HuH-7.5 (cell line): ENCODE measurements at regions not wholly inside any gene's neighbourhood (a gene's known extent, or its start where the extent isn't known, plus 50 kb on each side); places are given as distances from the start of the nearest gene placed in this dataset.

Source experiments
- DNase-seq: peaks from one replicate; pipeline ENCODE4 v3.0.0; 2011; ENCODE audit warnings: low spot score

- DNase-seq = no peak
These were observed 160.4 kb upstream of the PWP1 start for GRCh38 chr12:107525063-107525718.

DNA sequence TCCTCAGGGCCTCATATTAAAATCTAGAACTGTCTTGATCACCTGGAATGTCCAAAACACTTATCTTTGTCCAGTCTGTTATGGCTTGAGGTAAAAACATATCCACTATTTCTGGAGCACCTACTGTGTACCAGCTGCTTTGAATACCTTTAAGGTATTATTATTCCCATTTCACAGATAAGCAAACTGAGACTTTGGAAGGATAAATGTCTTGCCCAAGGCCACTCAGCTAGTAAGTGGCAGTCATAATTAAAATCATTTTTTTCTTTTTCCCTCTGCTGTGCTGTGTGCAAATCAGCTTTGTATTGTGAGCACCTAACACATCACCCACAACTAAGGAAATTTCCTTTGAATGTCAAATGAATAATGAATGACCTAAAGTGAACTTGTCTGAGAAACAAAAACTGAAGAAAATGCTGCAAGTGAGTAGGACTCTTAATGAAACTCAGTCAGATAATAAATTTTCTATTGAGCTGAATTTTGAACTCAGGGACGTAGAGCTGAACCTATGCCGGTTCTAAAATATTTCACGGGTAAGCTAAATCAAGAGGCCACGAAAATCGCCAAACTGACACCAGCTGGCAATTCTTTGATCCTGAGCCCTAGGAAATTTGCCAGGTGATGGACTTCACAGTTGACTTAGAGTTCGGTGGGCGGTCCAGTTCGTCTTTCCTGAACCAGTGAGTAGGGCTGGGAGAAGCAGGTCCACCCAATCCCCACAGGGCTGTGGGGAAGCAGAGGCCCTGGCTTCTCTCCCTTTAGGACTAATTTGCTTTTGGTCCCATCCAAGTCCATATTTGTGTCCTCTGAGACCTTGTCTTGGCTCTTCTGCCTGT, 159.7 kb upstream of the PWP1 start:
- no peak for DNase-seq

- no peak for DNase-seq
These were observed 158.9 kb upstream of the PWP1 start for GRCh38 chr12:107526555-107527180.

DNA sequence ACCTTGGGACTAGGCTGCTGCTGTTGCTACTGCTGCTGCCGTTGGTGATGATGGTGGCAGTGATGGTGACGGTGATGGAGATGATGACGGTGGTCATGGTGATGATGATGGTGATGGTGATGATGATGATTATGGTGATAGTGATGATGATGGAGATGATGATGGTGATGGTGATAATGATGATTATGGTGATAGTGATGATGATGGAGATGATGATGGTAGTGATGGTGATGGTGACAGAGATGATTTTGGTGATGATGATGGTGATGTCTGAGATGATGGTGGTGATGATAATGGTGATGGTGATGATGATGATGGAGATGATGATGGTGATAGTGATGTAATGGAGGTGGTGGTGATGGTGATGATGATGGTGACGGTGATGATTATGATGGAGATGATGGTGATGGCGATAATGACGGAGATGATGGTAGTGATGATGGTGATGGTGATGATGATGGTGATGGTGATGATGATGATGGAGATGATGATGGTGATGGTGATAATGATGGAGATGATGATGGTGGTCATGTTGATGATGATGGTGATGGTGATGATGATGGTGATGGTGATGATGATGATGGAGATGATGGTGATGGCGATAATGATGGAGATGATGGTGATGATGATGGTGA, 156.8 kb upstream of the PWP1 start:
- DNase-seq = no peak

- no peak for DNase-seq
These were observed 155.6 kb upstream of the PWP1 start for GRCh38 chr12:107529991-107530390.

- DNase-seq = no peak
These were observed 154.9 kb upstream of the PWP1 start for GRCh38 chr12:107530701-107531100.

- DNase-seq = no peak
These were observed 152.4 kb upstream of the PWP1 start for GRCh38 chr12:107533218-107533617.

- no peak for DNase-seq
These were observed 149.0 kb upstream of the PWP1 start for GRCh38 chr12:107536613-107537012.

DNA sequence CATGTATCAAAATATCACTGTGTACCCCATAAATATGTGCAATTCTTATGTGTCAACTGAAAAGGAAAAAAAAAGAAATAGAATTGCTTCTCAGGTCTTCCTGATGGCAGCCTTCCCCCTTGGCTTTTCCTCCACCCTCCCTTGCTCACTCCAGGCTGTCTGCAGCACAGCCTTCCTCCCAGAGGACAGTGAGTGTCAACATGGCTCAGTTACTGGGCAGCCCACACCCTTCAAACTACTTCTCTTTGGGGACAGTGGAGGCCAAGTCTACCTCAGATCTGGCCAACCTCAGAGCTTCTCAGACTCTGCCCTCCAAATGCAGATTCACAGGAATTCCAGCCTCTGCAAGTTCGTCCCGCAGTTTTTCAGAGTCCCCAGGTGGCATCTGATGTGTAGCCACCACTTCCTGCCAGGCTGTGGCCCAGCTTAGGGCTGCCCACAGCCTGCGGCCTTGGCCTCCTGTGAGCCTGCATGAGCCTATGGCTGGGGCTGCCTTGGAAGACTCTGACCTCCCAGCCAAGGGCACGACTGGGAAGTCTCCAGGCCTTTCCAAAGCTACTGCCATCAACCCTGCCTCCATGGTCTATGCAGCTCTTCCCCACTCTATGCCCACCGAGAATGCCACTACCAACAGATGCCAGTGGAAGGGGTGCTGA, 148.0 kb upstream of the PWP1 start:
- DNase-seq = no peak

DNA sequence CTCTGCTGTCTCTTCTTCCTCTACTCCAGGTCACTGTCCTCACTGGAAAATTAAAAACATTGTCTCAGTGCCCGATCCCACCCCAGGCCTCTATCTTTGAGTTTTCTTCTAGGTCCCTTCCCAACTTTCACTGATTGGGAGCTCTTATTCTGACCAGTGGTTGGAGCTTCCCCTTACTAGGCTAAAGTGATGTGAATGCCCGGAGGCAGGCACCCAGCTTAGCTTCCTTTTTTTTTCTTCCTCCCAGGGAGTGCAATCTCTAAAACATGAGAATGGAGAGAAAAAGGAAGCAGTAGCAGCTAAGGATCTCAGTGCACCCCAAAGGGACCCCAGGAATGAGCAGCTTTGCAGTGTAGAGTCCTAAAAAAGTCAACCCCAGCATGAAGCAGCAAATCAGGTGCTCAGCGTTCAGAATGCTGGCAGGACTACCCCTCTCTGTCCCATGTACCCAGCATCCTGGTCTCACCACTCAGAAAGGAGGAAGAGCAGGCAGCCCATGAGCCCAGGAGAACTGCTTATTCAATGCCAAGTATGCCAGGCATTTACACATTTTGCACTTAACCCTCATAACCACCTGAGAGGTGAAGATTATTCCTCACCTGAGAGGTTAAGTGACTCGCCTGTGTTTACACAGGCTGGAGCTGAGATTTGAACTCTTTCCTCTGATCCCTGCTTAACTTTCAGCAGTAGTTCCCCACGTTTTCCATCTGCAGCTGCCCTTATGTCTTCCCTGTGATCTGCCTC, 146.2 kb upstream of the PWP1 start:
- no peak for DNase-seq

GRCh38 chr12:107541001-107541705, 144.4 kb upstream of the PWP1 start:
- no peak for DNase-seq

- no peak for DNase-seq
These were observed 142.2 kb upstream of the PWP1 start for GRCh38 chr12:107543416-107543815.

- DNase-seq = no peak
These were observed 141.8 kb upstream of the PWP1 start for GRCh38 chr12:107543841-107544240.

- DNase-seq = no peak
These were observed 140.7 kb upstream of the PWP1 start for GRCh38 chr12:107544937-107545336.

DNA sequence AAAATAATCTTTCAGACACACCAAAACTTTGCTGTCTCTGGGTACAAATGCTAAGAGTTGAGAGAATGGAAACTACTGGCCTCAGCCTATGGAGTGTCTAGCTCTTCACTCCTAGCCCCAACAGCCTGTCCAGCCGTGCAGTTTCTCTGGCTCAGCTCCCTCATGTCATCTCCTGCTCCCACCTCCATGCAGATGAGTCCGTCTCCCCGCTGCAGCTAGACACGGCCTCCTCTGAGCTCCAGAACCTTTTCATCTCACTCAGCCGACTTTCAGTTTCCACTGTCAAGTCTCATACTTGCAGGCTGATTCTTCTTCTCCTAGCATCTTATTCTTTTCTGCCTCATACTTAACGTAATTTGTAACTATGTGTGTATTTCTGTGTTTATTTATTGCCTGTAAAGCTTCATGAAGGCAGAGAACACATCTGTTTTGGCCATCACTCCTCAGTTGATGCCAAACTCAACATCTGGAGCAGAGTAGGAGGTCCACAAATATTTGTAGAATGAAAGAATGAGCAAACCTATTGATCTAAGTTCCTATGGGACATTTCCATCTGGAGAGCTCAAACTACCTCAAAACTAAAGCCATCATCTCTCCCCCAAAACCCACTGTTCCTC, 139.8 kb upstream of the PWP1 start:
- no peak for DNase-seq

DNA sequence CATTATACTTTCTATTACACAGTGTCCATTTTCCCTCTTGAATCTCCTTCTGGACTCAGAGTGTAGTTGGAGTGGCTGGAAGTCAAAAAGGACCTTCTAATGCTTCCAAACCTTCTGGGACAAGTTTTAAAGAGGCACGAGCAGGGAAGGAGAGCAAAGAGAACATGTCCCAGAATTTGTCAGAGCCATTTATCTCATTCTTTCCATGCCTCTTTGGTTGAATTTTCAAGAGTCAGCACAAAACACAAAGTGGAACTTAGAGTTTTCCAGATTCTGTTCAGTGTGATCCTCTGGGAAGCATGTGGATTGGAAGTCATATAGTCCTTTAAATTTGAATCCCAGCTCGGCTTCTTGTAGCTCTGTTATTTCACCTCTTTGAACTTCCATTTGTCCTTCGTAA, 138.2 kb upstream of the PWP1 start:
- DNase-seq = no peak

DNA sequence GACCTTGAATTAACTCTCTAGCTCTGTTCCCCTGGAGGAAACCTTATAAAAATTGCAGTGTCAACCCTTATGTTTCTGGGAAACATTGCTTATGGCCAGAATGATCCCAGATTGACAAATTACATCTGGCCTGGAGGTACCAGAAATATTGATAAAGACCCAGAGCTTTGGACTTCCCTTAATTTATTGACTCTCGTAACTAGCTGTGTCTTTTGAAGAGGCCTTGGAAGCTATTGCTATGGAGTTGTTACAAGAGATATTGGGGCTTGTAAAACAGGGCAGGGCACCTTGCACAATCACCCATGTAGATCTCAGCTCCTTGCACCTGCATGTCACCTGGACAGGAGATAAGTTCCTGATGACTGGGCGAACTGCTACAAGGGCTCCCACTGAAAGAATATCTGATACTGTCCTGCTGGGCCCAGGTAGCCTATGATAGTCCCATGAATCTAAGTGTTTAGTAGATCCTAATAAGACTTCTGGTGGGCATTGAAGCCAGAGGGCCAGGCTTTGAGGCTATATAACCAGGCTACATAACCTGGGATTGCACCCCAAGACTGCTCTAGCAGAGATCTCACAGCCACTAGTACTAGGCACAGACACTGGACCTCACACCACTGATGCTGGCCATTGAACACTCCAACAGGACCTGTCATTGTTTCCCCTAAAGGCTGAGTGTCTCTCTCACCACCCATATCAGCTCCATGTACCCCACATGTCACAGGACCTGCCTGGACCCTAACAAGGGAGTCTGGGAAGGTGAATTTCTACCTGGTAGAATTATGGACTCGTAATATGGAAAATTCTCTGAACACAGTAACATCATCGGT, 135.7 kb upstream of the PWP1 start:
- DNase-seq = no peak

GRCh38 chr12:107551434-107551833, 134.2 kb upstream of the PWP1 start:
- no peak for DNase-seq

GRCh38 chr12:107552263-107552662, 133.3 kb upstream of the PWP1 start:
- DNase-seq = no peak
